HG03196 (cell line): ENCODE measurements at regions not wholly inside any gene's neighbourhood (a gene's known extent, or its start where the extent isn't known, plus 50 kb on each side); places are given as distances from the start of the nearest gene placed in this dataset.
A peak's percentile ranks its signal among the peaks of the same experiment; 100 is the strongest.

Experiments
- ATAC-seq: cut with Tn5 transposase; IDR thresholded peaks from one replicate; pipeline ENCODE4 v1.9.1; 2021; ENCODE audit not compliant: unreplicated experiment

DNA sequence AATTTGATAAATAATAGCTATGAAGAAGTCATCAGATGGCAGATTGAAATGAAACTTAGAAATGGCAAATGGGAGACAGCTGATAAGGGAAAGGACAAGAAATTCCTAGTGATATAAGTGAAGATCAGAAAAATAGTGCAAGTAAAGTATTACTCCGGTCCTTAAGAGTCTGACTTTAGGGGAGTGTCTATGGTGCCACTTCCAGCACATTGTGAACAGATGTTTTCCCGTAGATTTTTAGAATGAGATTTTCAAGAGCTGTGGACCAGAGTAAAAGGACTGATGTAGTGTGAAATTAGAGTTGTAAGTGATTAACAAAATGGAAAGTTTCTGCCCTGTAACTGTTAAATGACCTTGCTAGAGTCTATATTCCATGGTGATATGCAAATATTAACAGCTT lies 974.8 kb upstream of the TENM4 start:
- ATAC-seq, result no peak

DNA sequence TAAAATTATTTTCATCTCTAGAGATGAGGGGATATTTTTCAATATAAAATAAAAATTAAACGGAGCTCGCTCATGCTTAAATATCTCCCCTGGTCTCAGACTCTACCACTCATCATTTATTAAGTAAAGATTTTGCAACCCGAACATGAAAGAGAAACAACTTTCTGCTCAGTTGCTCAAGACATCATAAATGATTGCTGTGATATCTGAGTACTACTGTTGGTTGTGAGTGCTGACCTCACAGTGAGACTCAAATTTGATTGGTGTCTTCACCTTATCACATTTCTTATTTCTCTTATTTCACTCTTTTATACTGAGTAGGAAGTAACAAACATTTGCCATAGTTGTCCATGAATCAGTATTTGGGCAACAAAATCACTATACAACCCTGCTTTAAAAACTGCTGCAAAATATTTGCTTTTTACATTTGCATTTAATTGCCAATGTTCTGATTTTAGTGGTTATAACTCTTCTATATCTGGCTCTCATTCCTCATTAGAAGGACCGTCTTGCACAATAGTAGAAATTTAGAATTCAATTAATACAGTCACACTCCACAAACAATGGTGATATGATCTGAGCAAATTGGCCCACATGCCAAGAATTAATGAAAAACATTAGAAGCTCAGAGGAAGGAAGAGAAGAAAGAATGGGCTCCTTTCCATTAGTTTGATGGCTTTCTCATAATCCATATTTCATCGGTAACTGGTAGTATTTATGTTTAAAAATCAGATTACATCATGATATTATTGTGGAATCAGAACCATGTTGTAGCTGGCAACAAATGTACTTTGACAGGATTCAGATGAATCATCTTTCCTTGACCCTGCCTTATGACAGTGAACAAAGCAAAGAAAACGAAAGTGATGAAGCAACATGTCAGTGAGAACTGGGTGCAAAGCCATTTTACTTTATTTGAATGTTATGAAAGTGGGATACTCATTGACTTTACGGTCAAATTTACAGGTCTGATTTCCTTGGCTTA lies 973.6 kb upstream of the TENM4 start:
- ATAC-seq, result no peak

DNA sequence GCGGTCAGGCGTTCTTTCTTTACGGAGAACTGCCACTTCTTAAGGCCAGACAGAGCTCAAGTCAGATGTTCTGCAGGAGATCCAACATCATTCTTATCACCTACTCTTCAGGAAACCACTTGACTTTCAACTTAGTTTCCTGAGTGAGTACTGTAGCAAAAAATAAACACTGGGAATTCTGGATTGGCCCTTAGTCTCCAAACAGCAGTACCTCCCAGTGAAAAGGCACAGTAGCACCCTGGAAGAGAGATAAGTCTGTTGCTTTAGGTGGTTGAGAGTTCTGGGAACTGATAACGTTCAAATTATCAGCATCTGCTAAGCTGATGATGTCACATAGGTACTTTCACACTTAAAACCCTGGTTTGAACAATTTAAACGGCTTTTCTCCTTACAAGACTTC lies 971.8 kb upstream of the TENM4 start:
- ATAC-seq, result no peak

- no peak for ATAC-seq
Measured at GRCh38 chr11:80393210-80393609, 952.4 kb upstream of the TENM4 start.

DNA sequence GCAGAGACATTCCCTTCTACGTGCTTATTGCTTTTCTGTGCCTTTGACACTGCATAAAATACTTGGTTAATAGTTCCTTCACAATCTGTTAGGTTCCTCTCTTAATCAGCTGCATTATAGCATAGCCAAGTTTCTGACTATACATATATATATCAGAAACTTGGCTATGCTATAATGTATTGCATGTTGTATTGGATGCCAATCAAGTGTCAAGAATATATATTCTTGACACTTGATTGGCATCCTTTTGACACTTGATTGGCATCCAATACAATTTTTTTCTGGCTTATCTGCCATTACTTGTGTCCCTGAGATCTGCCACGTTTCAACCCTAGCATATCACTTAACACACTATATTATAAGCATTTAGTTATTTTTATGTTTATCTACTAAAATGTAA lies 949.7 kb upstream of the TENM4 start:
- ATAC-seq, result no peak

- ATAC-seq, result no peak
Measured at GRCh38 chr11:80388536-80388935, 947.7 kb upstream of the TENM4 start.

DNA sequence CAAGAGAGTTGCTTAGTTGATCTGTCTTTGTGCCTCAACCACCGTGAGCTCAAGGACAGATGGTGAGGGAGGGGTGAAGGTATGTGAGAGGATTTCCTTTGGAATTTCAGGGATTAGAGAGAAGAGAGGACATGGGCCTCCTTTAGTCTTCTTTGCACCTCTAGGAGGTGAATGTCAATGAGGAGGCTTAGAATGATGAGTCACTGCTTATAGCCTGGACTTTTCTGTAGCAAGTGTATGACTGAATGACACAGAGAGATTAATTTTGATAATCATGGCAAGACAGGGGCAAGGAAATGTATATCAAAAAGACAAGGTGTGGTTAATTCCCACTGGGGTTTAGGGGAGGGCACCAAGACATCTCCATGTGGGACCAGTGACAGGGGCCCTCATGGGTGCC lies 947.3 kb upstream of the TENM4 start:
- no peak for ATAC-seq

DNA sequence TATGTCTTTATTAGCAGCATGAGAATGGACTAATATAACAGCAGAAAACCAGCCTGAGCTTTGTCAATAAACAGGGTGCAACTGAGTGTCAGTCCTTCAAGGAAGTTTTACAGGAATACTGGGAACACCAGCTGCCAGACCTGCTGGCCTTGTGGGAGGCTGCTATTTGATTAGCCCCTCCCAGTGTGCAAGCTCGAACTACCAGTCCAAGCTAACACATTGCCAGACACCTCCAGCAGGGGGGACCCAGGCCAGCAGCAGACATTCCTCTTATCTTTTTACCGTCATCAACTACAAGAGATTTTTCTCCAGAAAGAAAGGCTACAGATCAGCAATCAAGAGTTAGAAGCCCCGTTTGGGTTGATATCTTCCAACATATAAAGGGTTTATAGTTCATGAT lies 942.8 kb upstream of the TENM4 start:
- ATAC-seq, result no peak

DNA sequence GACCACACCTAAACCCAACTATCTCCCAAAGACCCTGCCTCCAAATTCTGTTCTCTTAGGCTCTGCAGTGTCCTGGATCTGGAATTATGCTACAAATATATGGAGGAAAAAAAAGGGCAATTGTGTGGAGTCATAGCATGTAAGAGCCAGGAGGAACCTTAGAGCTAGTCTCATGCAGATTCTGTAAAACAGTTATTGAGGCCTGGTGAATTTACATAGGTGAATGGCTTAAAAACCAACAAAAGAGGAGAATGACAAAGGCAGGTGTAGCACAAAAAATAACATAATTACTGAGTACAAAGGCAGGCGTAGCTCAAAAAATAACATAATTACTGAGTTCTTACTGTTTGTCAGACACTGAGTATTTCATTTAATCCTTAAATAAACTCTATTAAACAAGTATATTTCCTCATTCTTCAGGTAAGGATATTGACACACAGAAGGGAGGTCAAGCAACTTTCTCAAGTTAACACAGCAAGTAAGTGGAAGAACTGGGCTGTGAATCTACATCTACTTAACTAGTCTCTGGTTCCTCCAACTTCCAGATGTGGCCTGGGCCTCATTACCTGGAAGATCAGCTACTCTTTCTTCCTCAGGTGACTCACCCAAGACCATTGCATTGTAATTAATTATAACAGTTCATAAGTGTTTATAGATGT lies 938.9 kb upstream of the TENM4 start:
- no peak for ATAC-seq

GRCh38 chr11:80371931-80372330 lies 931.1 kb upstream of the TENM4 start:
- no peak for ATAC-seq

GRCh38 chr11:80365980-80366379 lies 925.1 kb upstream of the TENM4 start:
- ATAC-seq, result no peak

- ATAC-seq, result peak; percentile 61
Measured at GRCh38 chr11:80365076-80365725, 924.4 kb upstream of the TENM4 start.

DNA sequence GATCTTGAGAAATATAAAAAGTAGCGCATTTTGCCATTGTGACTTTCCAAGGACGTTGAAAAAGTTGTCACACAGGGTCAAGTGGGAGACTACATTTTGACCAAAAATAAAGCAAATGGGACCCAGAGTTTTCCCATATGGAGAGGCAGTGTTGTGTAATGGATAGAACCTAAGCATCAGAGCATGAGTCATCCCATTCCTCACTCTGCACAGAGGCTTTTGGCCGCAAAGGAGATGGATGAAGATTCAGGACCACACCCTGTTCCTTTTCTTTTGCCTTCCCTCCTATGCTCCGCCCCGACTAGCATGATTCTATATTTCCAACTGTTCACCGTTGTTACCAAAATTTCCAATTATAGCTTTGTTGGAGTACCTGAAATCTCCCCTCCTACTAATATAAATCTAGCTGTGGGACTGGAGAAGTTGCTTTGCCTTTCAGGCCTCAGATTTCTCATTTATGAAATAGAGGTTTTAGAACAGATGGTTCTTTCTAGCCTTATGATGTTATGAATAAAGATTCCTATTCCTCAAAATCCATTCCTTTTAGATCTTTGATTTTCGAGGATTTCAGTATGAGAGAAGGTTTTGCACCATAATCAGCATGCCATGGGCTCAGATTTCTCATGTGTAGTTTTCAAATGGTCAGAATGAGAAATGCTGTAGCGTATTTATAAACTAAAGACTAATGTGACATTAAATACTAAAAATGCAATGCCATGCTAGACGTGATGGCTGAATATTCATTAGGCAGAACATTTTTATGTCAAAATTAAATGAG lies 921.9 kb upstream of the TENM4 start:
- no peak for ATAC-seq

GRCh38 chr11:80355251-80355650 lies 914.4 kb upstream of the TENM4 start:
- no peak for ATAC-seq

DNA sequence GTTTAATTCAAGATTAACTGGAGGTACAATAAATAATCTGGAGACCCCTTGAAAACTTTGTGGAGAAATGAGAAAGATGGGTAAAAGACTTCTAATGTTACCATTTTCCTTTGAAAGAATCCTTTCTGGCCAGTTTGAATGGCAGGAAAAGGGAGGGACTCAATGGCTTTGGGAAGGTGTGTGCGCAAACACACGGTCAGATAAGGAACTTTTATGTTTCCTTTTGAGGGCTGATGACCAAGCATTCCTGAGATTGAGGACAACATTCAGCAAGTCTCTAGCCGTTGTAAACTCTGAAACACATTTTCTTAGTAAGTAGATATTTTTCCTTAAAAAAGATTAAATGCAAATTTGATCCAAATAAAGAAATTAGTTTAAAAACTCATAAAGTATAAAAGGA lies 909.7 kb upstream of the TENM4 start:
- ATAC-seq, result no peak

DNA sequence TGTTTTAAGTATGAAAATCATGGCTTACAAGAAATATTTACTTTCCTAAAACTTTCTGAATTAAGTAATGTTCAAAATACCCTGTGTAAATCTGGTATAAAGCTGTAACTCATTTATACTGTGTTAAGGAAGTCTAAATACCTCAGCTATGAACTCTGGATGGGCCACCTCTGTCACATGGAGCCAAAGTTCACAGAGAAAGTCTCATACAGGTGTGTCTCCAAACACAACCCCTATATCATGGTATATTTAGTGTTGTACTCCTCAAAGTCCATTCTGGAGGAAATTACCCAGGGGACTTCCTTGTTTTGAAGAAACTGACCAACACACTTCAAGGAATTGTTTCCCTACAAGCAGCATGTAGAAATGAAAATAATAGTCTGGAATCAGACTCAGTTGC lies 909.2 kb upstream of the TENM4 start:
- ATAC-seq, result no peak

DNA sequence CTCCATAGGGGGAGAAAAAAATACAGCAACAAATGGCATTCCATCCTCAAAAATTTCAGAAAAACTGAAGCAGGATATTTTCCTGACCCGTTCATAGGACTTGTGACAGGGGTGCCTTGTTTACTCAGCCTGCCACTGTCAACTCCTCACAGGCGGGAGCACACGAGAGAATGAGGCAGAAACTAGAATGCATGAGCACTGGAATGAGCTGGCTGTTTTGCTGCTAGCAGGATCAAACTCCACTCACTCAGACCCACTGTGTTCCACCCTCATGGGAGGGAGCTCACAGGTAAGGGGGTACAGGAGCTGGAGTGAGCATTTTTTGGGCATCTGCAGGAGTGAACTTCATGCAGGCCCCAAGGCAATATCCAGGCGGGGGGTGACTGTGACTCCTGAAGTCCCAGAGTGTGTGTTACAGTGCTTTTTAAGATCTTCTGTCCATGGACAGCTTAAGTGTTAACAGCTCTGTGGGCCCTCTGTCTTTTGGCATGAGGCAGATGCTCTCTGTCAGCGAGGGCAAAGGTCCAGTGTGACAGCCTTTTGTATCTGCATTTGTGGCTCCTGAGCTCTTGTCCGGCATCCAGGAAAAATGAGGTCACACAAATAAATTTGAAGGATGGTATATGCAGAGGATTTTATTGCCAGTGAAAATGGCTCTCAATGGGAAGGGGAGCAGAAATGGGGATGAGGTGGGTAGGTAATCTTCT lies 905.7 kb upstream of the TENM4 start:
- no peak for ATAC-seq

GRCh38 chr11:80343436-80343835 lies 902.6 kb upstream of the TENM4 start:
- no peak for ATAC-seq

DNA sequence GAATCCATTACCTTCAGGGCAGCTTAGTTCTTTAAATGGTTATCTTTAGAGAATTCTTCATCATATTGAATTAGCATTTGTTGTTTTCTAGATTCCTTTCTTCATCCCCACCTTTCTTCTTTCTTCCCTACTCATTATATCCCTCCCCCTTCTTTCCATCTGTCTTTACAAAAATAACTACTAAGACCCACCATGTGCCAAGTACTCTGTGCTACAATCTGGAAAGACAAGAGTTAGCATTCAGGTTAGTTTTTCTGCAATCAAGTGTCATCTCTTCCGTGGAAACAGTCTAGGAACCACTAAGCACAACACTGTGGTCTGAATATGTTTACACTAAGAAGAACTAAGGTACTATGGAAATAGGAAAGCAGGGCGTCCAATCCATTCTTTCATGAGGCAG lies 897.4 kb upstream of the TENM4 start:
- ATAC-seq, result no peak

DNA sequence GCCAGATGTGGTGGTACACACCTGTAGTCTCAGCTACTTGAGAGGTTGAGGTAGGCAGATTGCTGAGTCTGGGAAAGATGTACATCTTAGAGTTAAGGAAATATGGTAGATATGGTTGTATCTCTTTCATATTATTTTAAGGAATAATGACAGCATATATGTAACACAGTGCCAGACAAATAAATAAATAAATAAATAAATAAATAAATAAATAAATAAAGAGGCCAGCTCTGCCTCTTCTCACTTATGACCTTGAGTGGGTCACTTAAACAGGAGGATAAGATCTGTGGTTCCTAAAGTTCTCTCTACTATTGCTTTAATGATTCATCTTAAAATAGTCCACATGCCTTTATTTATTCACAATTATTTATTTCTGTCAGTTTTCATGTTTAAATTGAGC lies 890.9 kb upstream of the TENM4 start:
- no peak for ATAC-seq

- ATAC-seq, result no peak
Measured at GRCh38 chr11:80330264-80330663, 889.4 kb upstream of the TENM4 start.
